HG03439 (cell line): ENCODE measurements at regions not wholly inside any gene's neighbourhood (a gene's known extent, or its start where the extent isn't known, plus 50 kb on each side); places are given as distances from the start of the nearest gene placed in this dataset.

Experiments
- ATAC-seq: cut with Tn5 transposase; IDR thresholded peaks from one replicate; pipeline ENCODE4 v1.9.1; 2021; ENCODE audit warnings: mild to moderate bottlenecking, moderate library complexity; ENCODE audit not compliant: unreplicated experiment

GRCh38 chr13:63139277-63139676, 1723.6 kb upstream of the PCDH20 start:
- no peak for ATAC-seq

DNA sequence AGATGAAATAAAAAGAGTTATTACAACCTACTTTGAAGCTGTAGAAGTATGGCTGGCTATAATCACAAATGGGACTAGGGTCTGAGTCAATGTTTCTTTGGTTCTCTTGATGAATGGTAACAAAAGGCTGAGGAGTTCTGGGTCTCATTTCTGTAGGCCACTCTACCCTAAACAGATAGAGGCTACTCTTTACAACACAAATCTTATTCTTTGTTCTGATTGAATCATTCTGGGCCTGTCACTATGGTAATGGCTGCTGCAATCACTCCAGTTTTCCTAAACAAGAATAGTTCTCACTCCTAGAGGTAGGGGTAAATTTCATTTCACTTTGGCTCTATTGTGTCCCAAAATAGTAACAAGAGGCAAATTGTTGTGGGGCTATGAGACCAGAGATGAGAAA, 1714.3 kb upstream of the PCDH20 start:
- ATAC-seq: no peak

DNA sequence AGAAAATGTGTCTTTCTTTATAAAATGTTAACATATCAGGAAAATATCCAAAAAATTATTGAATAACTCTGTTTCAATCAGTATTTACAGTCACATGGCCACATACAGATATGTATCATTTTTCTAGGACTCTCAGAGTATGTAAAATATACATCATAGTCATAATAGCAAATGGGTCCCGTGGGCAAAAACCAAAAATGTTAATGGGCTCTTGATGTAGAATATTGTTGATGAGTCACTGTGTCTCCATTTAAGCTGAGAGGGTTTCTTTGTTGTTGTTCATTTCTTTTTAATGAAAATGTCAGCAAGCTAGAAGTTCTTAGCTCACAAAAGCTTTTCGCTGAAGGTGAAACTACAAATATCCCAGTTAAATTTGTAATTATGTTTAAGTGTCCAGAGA, 1713.1 kb upstream of the PCDH20 start:
- no peak for ATAC-seq

- no peak for ATAC-seq
Measured at GRCh38 chr13:63124863-63125262, 1709.2 kb upstream of the PCDH20 start.

GRCh38 chr13:63120883-63121282, 1705.2 kb upstream of the PCDH20 start:
- no peak for ATAC-seq

GRCh38 chr13:63117710-63118109, 1702.1 kb upstream of the PCDH20 start:
- no peak for ATAC-seq

DNA sequence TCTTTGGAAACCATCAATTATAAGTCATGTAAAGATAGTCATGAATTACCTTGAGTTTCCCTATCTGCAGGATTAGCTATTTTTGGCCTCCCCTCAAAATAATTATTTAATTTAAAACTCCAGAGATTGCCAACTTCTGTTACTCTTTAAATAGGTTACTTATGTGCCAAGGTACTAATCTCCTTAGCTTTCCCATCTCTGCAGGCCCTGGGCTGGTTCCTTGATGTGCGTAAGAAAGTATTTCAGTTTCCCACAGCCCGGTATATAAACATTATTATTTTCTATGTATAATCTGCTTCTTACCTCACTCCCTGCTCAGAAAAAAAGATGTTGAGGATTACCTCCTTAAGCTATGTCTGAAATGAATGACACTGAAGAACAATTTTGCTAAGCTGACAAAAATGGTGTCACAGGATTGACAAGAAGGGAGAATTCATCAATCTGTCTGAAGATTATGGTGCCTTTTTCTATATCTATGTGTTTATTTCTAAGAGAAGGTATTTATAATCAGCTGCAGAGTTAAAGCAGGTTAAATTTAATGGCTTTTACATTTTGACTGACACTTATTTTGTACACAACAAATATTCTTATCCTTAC, 1697.2 kb upstream of the PCDH20 start:
- no peak for ATAC-seq

GRCh38 chr13:63110466-63110865, 1694.8 kb upstream of the PCDH20 start:
- no peak for ATAC-seq

GRCh38 chr13:63107179-63107943, 1691.7 kb upstream of the PCDH20 start:
- no peak for ATAC-seq

- no peak for ATAC-seq
Measured at GRCh38 chr13:63094717-63095116, 1679.1 kb upstream of the PCDH20 start.

DNA sequence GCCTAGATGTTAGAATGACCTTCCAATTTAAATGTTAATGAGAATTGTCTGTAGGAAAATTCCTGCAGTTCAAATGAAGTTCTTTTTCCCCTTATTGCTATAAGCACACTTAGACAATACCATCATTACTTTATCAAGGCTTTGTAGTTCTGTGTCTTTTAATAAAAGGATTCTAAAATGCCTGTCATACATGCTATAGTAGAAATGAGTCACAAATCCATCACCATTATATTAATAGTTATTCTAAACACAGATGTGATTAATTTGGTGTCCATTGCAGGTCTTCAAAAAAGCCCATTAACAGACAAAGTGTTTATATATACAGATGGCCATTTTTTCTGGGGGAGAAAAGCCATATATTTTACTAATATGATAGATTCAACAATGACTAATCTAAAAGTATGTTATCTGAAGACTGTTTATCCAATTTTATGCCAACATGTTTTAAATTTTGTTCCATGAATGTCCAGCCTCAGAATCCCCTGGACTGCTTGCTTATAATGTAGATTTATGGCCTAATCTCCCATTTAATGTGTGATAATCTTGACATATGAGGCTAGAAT, 1678.3 kb upstream of the PCDH20 start:
- no peak for ATAC-seq

GRCh38 chr13:63092456-63092855, 1676.8 kb upstream of the PCDH20 start:
- ATAC-seq: no peak

GRCh38 chr13:63090524-63090923, 1674.9 kb upstream of the PCDH20 start:
- no peak for ATAC-seq

DNA sequence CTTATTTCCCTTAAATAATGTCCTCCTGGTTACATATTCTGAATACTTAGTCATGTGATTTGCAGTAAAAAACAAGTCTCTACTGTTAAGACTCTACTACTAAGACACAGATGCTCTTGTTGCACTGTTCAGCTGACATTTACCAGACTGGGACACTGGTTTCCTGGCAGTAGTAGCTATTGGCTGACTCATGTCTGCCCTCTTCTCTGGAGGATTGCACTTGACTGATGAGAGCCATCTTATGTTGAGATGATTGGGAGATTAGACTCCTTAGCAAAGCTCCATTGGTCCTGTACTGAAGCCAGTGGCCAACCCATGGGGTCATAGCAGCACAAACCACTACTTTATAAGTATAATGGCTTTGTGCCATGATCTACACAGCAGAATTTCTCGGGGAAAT, 1672.6 kb upstream of the PCDH20 start:
- ATAC-seq: no peak

GRCh38 chr13:63086286-63086685, 1670.6 kb upstream of the PCDH20 start:
- ATAC-seq: no peak

GRCh38 chr13:63085851-63086250, 1670.2 kb upstream of the PCDH20 start:
- ATAC-seq: no peak

GRCh38 chr13:63081400-63082014, 1665.9 kb upstream of the PCDH20 start:
- no peak for ATAC-seq

GRCh38 chr13:63075126-63075525, 1659.5 kb upstream of the PCDH20 start:
- no peak for ATAC-seq

DNA sequence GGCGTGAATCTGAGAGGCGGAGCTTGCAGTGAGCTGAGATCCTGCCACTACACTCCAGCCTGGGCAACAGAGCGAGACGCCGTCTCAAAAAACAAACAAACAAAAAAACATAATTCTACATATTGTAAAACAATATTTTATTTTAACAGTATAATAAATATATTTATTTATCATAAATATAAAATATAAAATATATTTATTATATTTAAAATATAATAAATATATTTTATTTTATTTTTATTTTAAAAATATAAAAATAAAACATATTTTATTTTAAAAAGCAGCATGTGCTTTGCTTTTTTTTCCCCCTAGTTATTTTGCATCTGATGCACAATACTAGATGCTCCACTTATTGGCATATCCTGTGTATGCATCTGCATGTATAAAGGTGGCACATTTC, 1634.6 kb upstream of the PCDH20 start:
- no peak for ATAC-seq

DNA sequence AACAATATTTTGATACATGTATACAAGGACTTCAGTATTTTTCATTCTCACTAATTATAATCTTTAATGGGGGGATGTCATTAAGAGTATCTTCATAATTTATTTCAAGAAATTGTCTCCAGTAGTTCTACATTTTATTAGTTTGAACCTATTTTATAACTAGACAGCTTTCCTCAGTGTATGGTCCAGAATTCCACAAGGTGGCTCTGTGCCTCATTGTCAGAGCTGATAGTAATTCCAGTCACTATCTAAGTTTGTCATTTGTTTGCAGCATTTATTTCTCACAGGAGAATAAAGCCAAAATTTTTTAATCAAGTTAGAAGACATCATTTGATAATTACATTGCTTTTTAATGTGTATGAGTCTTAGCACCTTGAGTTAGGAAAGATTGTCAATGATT, 1633.0 kb upstream of the PCDH20 start:
- no peak for ATAC-seq

- ATAC-seq: no peak
Measured at GRCh38 chr13:63044589-63045313, 1629.1 kb upstream of the PCDH20 start.
